ENCODE measurements at regions not wholly inside any gene's neighbourhood (a gene's known extent, or its start where the extent isn't known, plus 50 kb on each side); places are given as distances from the start of the nearest gene placed in this dataset.
"Not testable (repeated sequence)": the region's sequence is repeated elsewhere in the genome, so short reads cannot be mapped to it uniquely, and the experiment has no call there.

GRCh38 chr14:76280221-76280620 lies 95.7 kb upstream of the ESRRB start:
- Histone ChIP-seq H3K27me3 (ENCODE audit: control insufficient read depth, insufficient read depth, low read length) (no peaks in the 10 kb centered on the region), H3K4me1 (ENCODE audit: control insufficient read depth, insufficient read depth, low read length) (no peaks in the 10 kb centered on the region), H3K9me3 (replicated peaks; ENCODE audit: control insufficient read depth, low read depth, low read length) (no peaks in the 10 kb centered on the region), H3K27ac (ENCODE audit: low read length) (no peak overlapping the region), H3K36me3 (ENCODE audit: control insufficient read depth, insufficient read depth, low read length) (no peaks in the 10 kb centered on the region), H3K4me3 (ENCODE audit: low read length) (no peak overlapping the region)
- DNase-seq: no peak
- no CpG with 5 or more reads among the region's 3 CpGs for WGBS (ENCODE audit: insufficient coverage)

DNA sequence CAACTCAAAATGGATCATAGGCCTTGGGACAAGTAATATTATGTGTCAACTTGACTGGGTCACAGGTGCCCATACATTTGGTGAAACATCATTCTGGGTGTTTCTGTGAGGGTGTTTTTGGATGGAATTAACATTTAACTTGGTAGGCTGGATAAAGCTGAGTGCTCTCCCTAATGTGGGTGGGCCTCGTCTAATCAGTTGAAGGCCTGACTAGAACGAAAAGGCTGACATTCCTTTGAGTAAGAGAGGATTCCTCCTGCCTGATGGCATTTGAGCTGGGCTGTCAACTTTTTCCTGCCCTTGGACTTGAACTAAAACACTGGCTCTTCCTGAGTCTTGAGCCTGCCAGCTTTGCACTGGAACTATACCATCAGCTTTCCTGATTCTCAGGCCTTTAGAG lies 93.4 kb upstream of the ESRRB start:
- no peak for DNase-seq
- Histone ChIP-seq H3K4me3 (ENCODE audit: low read length) (no peak overlapping the region), H3K9me3 (replicated peaks; ENCODE audit: control insufficient read depth, low read depth, low read length) (no peaks in the 10 kb centered on the region), H3K4me1 (ENCODE audit: control insufficient read depth, insufficient read depth, low read length) (no peaks in the 10 kb centered on the region), H3K27ac (ENCODE audit: low read length) (no peak overlapping the region), H3K27me3 (ENCODE audit: control insufficient read depth, insufficient read depth, low read length) (no peaks in the 10 kb centered on the region), H3K36me3 (ENCODE audit: control insufficient read depth, insufficient read depth, low read length) (no peaks in the 10 kb centered on the region)
- 50% methylated on average over 2 of the region's 2 CpGs for WGBS (ENCODE audit: insufficient coverage)

DNA sequence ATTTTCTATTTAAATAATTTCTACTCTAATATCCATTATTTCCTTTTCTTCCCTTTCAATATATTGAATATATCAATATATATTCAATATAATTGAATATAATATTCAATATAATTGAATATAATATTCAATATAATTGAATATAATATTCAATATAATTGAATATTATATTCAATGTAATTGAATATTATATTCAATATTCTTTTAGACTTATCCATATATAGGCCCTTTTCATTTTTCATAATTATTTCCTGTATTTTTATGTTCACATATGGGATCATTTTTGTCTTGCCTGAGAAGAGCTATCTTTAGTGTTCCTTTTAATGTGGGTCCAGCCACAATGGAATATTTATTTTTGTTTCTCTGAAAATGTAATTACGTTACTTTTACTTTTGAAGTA lies 88.9 kb upstream of the ESRRB start:
- WGBS (ENCODE audit: insufficient coverage): no CpG with 5 or more reads among the region's 1 CpG
- Histone ChIP-seq H3K36me3 (ENCODE audit: control insufficient read depth, insufficient read depth, low read length) (no peaks in the 10 kb centered on the region), H3K9me3 (replicated peaks; ENCODE audit: control insufficient read depth, low read depth, low read length) (no peaks in the 10 kb centered on the region), H3K27me3 (ENCODE audit: control insufficient read depth, insufficient read depth, low read length) (peaks cover 3% of the 10 kb centered on the region), H3K4me1 (ENCODE audit: control insufficient read depth, insufficient read depth, low read length) (no peaks in the 10 kb centered on the region), H3K4me3 (ENCODE audit: low read length) (no peak overlapping the region), H3K27ac (ENCODE audit: low read length) (no peak overlapping the region)
- DNase-seq: no peak

GRCh38 chr14:76289276-76289675 lies 86.7 kb upstream of the ESRRB start:
- 78% methylated on average over 3 of the region's 4 CpGs for WGBS (ENCODE audit: insufficient coverage)
- H3K27ac ChIP-seq (ENCODE audit: low read length): no peak overlapping the region

DNA sequence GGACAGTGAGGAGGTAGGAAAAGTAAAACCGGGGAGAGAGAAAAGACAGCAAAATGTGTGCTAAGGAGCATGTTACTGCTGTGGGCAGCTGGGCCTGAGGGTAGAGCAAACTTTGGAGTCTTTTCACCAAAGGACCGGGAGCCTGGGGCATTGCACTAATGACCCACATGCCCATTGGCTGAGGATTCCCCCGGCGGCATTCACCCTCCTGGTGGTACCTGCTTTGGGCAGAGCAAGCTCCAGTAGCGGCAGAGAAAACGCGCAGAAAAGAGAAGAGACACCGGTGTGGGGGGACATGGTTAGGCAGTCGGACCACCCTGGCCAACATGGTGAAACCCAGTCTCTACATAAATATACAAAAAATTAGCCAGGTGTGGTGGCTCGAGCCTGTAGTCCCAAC lies 83.4 kb upstream of the ESRRB start:
- DNase-seq: no peak
- Histone ChIP-seq H3K27me3 (ENCODE audit: control insufficient read depth, insufficient read depth, low read length) (peaks cover 7% of the 10 kb centered on the region), H3K9me3 (replicated peaks; ENCODE audit: control insufficient read depth, low read depth, low read length) (no peaks in the 10 kb centered on the region), H3K27ac (ENCODE audit: low read length) (no peak overlapping the region), H3K4me1 (ENCODE audit: control insufficient read depth, insufficient read depth, low read length) (no peaks in the 10 kb centered on the region), H3K36me3 (ENCODE audit: control insufficient read depth, insufficient read depth, low read length) (no peaks in the 10 kb centered on the region), H3K4me3 (ENCODE audit: low read length) (no peak overlapping the region)
- WGBS (ENCODE audit: insufficient coverage): 88% methylated on average over 2 of the region's 10 CpGs

More at GRCh38 chr14:76289276-76289675, 86.7 kb upstream of the ESRRB start:
- no peak for DNase-seq
- H3K9me3 ChIP-seq (replicated peaks; ENCODE audit: control insufficient read depth, low read depth, low read length): no peaks in the 10 kb centered on the region
- no peaks in the 10 kb centered on the region for H3K36me3 ChIP-seq (ENCODE audit: control insufficient read depth, insufficient read depth, low read length)
- H3K4me1 ChIP-seq (ENCODE audit: control insufficient read depth, insufficient read depth, low read length): no peaks in the 10 kb centered on the region
- H3K27me3 ChIP-seq (ENCODE audit: control insufficient read depth, insufficient read depth, low read length): peaks cover 3% of the 10 kb centered on the region
- no peak overlapping the region for H3K4me3 ChIP-seq (ENCODE audit: low read length)

GRCh38 chr14:76293221-76293620 lies 82.7 kb upstream of the ESRRB start:
- no peaks in the 10 kb centered on the region for H3K9me3 ChIP-seq (replicated peaks; ENCODE audit: control insufficient read depth, low read depth, low read length)
- DNase-seq: no peak
- no peak overlapping the region for H3K27ac ChIP-seq (ENCODE audit: low read length)
- peaks cover 9% of the 10 kb centered on the region for H3K27me3 ChIP-seq (ENCODE audit: control insufficient read depth, insufficient read depth, low read length)
- no CpG with 5 or more reads among the region's 3 CpGs for WGBS (ENCODE audit: insufficient coverage)
- no peak overlapping the region for H3K4me3 ChIP-seq (ENCODE audit: low read length)
- H3K36me3 ChIP-seq (ENCODE audit: control insufficient read depth, insufficient read depth, low read length): no peaks in the 10 kb centered on the region
- H3K4me1 ChIP-seq (ENCODE audit: control insufficient read depth, insufficient read depth, low read length): no peaks in the 10 kb centered on the region

GRCh38 chr14:76293923-76294322 lies 82.0 kb upstream of the ESRRB start:
- Histone ChIP-seq H3K36me3 (ENCODE audit: control insufficient read depth, insufficient read depth, low read length) (no peaks in the 10 kb centered on the region), H3K9me3 (replicated peaks; ENCODE audit: control insufficient read depth, low read depth, low read length) (no peaks in the 10 kb centered on the region), H3K4me1 (ENCODE audit: control insufficient read depth, insufficient read depth, low read length) (no peaks in the 10 kb centered on the region), H3K27me3 (ENCODE audit: control insufficient read depth, insufficient read depth, low read length) (peaks cover 11% of the 10 kb centered on the region), H3K4me3 (ENCODE audit: low read length) (no peak overlapping the region), H3K27ac (ENCODE audit: low read length) (no peak overlapping the region)
- 86% methylated on average over 2 of the region's 3 CpGs for WGBS (ENCODE audit: insufficient coverage)
- DNase-seq: no peak

DNA sequence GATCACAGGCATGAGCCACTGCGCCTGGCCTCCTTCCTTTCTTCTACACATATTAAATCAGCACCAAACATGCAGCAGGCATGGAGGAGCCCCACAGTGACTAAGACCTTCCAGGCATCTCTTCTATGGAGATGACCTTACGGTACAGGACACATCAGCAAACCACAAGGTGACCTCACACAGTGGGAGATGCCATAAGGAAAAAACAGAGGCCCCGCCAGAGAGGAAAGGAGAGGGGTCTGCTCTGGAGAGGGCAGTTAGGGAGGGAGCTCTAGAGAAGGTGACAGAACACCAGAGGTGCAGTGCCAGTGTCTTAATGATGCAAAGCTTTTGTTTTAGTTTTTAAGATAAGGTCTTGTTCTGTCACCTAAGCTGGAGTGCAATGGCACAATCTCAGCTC lies 81.1 kb upstream of the ESRRB start:
- H3K4me1 ChIP-seq (ENCODE audit: control insufficient read depth, insufficient read depth, low read length): no peaks in the 10 kb centered on the region
- no peak overlapping the region for H3K4me3 ChIP-seq (ENCODE audit: low read length)
- H3K9me3 ChIP-seq (replicated peaks; ENCODE audit: control insufficient read depth, low read depth, low read length): no peaks in the 10 kb centered on the region
- no peaks in the 10 kb centered on the region for H3K36me3 ChIP-seq (ENCODE audit: control insufficient read depth, insufficient read depth, low read length)
- WGBS (ENCODE audit: insufficient coverage): 76% methylated on average over 2 of the region's 3 CpGs
- DNase-seq: no peak
- H3K27ac ChIP-seq (ENCODE audit: low read length): no peak overlapping the region
- peaks cover 11% of the 10 kb centered on the region for H3K27me3 ChIP-seq (ENCODE audit: control insufficient read depth, insufficient read depth, low read length)

DNA sequence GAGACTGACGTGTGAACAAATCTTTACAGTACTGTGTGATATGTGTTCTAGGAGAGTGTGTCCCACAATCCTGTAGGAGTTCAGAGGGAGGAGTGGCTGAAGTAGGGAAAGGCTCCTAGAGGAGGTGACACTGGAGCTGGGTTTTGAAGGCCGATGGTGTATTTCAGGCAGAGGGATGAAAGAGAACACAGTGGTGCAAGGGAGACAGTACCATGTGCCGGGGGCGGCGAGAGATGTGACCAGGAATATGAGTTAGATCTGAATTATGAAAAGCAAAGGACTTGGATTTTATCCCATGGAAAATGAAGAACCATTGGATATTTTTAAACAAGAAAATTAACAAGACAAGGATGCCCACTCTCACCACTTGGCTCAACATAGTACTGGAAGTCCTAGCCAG lies 77.0 kb upstream of the ESRRB start:
- H3K27ac ChIP-seq (ENCODE audit: low read length): no peak overlapping the region
- WGBS (ENCODE audit: insufficient coverage): 90% methylated on average over 4 of the region's 5 CpGs
- no peaks in the 10 kb centered on the region for H3K36me3 ChIP-seq (ENCODE audit: control insufficient read depth, insufficient read depth, low read length)
- H3K9me3 ChIP-seq (replicated peaks; ENCODE audit: control insufficient read depth, low read depth, low read length): no peaks in the 10 kb centered on the region
- no peak for DNase-seq
- no peaks in the 10 kb centered on the region for H3K4me1 ChIP-seq (ENCODE audit: control insufficient read depth, insufficient read depth, low read length)
- H3K4me3 ChIP-seq (ENCODE audit: low read length): no peak overlapping the region
- peaks cover 12% of the 10 kb centered on the region for H3K27me3 ChIP-seq (ENCODE audit: control insufficient read depth, insufficient read depth, low read length)

- DNase-seq; H3K27ac ChIP-seq (ENCODE audit: low read length); H3K4me1 ChIP-seq (ENCODE audit: control insufficient read depth, insufficient read depth, low read length); H3K9me3 ChIP-seq (replicated peaks; ENCODE audit: control insufficient read depth, low read depth, low read length); H3K36me3 ChIP-seq (ENCODE audit: control insufficient read depth, insufficient read depth, low read length); H3K4me3 ChIP-seq (ENCODE audit: low read length); H3K27me3 ChIP-seq (ENCODE audit: control insufficient read depth, insufficient read depth, low read length): not testable (repeated sequence)
- 93% methylated on average over 3 of the region's 7 CpGs for WGBS (ENCODE audit: insufficient coverage)
Measured at GRCh38 chr14:76303188-76303587, 72.7 kb upstream of the ESRRB start.

DNA sequence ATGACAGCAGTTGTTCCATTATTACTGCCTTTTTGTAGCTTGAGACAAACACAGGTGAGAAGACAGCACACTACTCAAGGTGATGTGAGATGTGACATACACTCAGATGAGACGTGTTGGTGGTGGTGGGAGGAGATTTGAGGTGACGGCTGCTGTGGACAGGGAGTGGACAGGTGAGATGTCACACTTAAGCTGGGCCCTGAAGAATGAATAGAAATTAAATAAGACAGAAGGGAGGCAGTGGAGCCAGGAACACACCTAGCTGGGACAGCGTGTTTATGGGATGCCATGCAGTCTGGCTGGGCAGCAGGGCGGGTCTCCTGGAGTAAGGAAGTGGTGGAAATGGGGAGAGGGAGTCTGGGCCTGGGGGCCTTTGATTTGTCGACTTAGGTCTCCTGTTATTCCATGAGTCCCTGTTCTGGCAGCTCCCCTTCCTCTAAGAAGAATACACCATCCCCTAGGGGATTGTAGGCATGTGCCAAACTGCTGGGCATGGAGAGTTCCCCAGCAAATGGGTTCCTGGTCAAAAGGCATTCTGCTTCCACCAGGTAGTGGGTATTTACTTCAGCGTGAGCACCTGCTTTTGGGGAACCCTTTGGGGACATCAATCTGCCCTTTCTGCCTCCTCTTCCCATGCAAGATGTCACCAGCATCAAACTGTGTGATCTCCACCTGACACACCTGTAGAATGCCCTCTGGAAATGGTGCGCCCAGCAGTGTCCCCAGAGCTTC lies 71.2 kb upstream of the ESRRB start:
- 78% methylated on average over 5 of the region's 7 CpGs for WGBS (ENCODE audit: insufficient coverage)
- Histone ChIP-seq H3K4me3 (ENCODE audit: low read length) (no peak overlapping the region), H3K36me3 (ENCODE audit: control insufficient read depth, insufficient read depth, low read length) (no peaks in the 10 kb centered on the region)

More for the DNA sequence above, 71.2 kb upstream of the ESRRB start:
- H3K9me3 ChIP-seq (replicated peaks; ENCODE audit: control insufficient read depth, low read depth, low read length): no peaks in the 10 kb centered on the region
- no peak for DNase-seq
- H3K27me3 ChIP-seq (ENCODE audit: control insufficient read depth, insufficient read depth, low read length): peaks cover 9% of the 10 kb centered on the region
- no peak overlapping the region for H3K27ac ChIP-seq (ENCODE audit: low read length)
- H3K4me1 ChIP-seq (ENCODE audit: control insufficient read depth, insufficient read depth, low read length): peaks cover 1% of the 10 kb centered on the region

Data from muscle of leg (tissue), 3 donors.